ENCODE measurements at regions not wholly inside any gene's neighbourhood (a gene's known extent, or its start where the extent isn't known, plus 50 kb on each side); places are given as distances from the start of the nearest gene placed in this dataset.
"Not testable (repeated sequence)": the region's sequence is repeated elsewhere in the genome, so short reads cannot be mapped to it uniquely, and the experiment has no call there.

DNA sequence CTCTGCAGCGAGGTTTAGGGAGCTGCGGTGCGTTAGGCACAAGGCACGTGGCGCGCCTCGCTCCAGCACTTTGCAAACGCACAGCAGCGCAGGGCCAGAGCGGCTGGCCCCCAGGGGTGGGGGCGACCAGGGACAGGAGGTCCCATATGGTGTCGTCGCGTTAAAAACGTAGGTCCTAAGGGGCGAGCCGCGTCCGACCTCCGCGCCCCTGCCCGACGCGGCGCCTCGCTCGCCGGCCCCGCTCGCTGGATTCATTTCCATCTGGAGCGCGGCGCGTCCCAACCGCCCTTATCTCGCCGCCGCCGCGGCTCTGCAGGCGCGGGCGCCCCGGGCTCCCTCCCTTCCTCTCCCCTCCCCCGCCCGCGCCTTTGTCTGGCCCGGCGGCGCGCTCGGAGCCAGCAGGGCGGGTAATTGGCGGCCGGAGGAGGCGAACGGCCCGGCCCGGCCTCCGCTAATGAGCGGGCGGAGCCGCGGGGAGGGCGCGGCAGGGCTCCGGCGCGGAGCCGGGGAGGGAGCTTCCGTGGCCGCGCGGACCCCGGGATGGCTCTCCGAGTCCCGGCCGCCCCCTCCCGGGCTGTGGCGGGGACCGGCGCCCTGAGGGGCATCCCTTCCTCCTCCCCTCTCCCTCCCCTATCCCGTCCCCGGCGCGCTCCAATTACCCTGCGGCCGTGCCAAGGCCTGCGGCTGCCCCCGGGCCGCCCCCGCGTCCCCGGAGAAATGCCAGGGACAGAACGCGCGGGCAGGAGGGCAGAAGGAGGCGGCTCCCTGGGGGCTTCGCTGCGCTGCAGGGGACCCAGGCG, 409.0 kb downstream of the BCOR start:
- no peak overlapping the region for H3K4me3 ChIP-seq (ENCODE audit: low read depth, low read length)
- H3K4me3 Mint-ChIP-seq, result no peak overlapping the region
- no peak overlapping the region for H3K27ac Mint-ChIP-seq
- H3K4me1 ChIP-seq (ENCODE audit: control insufficient read depth, insufficient read depth, low read length, poor library complexity, severe bottlenecking), result no peaks in the 10 kb centered on the region
- peaks cover 0 to 3% (median 0%) of the 10 kb centered on the region in 4 donors for H3K4me1 Mint-ChIP-seq
- DNase-seq (peak in 1 of 3 donors; percentile 29), ATAC-seq (ENCODE audit: low read depth in 2 of 2) (no peak)
- H3K9me3 Mint-ChIP-seq, result peaks cover 0 to 4% (median 0%) of the 10 kb centered on the region in 7 donors
- H3K27me3 ChIP-seq (ENCODE audit: control insufficient read depth, insufficient read depth, low read length), result peaks cover 2% of the 10 kb centered on the region
- peaks cover 3% of the 10 kb centered on the region for H3K36me3 Mint-ChIP-seq
- H3K27me3 Mint-ChIP-seq, result peaks cover 24% of the 10 kb centered on the region
- no peak overlapping the region for H3K27ac ChIP-seq (ENCODE audit: insufficient read depth, low read length, poor library complexity, severe bottlenecking)
- H3K36me3 ChIP-seq (ENCODE audit: control insufficient read depth, insufficient read depth, low read length), result no peaks in the 10 kb centered on the region
- no peaks in the 10 kb centered on the region for H3K9me3 ChIP-seq (ENCODE audit: control insufficient read depth in 2 of 2, low read length in 2 of 2)

DNA sequence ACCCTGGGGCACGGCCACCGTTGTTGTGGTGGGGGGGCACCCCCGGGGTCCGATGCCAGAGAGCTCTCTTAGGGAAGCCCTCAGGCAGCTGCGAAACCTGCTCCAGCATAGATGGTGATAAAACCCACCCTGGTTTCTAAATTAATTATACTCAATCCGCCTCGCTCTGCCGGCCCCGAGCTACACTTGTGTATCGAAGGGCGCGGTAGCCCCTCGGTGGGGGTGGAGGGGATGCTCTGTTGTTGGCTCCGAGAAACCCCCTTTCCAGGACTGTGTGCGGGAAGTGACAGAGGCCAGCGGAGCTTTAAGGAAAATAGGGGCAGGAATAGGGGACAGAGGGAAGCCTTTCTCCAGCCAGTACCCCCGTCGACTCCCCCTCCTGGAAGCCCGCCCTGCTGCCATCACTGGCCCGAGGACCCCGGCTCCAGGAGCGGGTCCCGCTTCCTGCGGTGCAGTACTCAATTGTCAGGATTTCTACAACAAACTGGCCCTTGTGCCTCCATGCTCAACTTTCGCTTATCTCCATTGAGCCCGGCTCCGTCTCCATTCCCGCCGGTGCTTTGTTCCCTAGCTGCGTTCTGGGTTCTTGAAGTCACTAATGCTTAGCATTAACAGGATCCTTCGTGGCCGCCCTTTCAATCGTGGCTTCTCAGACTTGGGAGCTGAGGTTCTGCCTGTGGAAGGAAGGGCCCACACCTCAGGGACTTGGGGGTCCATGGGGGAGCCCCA, 408.2 kb downstream of the BCOR start:
- Histone ChIP-seq H3K9me3 (ENCODE audit: control insufficient read depth in 2 of 2, low read length in 2 of 2) (no peaks in the 10 kb centered on the region), H3K27ac (ENCODE audit: insufficient read depth, low read length, poor library complexity, severe bottlenecking) (no peak overlapping the region), H3K27me3 (ENCODE audit: control insufficient read depth, insufficient read depth, low read length) (peaks cover 2% of the 10 kb centered on the region), H3K36me3 (ENCODE audit: control insufficient read depth, insufficient read depth, low read length) (no peaks in the 10 kb centered on the region), H3K4me1 (ENCODE audit: control insufficient read depth, insufficient read depth, low read length, poor library complexity, severe bottlenecking) (no peaks in the 10 kb centered on the region), H3K4me3 (ENCODE audit: low read depth, low read length) (no peak overlapping the region)
- peaks cover 0 to 4% (median 0%) of the 10 kb centered on the region in 7 donors for H3K9me3 Mint-ChIP-seq
- ATAC-seq (ENCODE audit: low read depth in 2 of 2), result no peak
- H3K27ac Mint-ChIP-seq, result no peak overlapping the region
- peaks cover 0 to 3% (median 0%) of the 10 kb centered on the region in 4 donors for H3K4me1 Mint-ChIP-seq
- DNase-seq, result no peak
- H3K36me3 Mint-ChIP-seq, result peaks cover 3% of the 10 kb centered on the region
- H3K4me3 Mint-ChIP-seq, result peak overlapping the region in 2 of 4 donors; percentile 38 to 48
- peaks cover 24% of the 10 kb centered on the region for H3K27me3 Mint-ChIP-seq

DNA sequence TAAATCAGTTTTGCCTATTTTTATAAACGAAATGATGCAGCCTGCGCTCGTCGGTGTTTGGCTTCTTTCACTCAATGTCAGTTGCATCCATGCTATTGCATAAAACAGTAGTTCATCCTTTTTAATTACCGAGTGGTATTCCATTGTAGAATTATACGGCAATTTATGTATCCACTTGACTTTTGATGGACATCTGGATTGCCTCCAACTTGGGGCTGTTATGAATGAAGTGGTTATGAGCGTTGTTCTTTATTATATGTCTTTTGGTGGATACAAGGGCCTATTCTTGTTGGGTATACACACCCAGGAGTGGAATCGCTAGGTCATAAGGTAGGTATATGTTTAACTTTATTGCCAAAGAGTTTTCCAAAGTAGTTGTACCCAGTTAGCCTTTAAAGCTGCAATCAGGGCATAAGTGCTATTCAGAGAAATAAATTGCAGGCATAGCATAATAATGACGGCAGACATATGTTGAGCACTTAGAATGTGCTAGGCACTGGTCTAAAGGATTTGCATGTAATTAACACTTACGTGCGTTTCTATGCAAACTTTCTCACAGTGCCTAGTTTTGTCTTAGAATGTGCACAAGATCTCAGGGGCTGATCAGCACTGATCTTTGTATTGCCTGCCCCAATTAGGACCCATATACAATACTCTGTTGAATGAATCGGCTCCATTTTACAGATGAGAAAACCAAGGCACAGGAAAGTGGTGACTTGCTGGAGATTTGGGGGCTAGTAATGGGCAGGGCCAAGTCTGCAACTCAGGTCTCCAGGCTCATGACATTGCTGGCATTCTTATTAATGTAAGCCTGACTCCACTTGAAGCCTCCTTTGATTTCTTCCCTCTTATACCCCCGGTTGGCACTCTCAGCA, 407.0 kb downstream of the BCOR start:
- no peak overlapping the region for H3K4me3 Mint-ChIP-seq
- peaks cover 20% of the 10 kb centered on the region for H3K27me3 Mint-ChIP-seq

DNA sequence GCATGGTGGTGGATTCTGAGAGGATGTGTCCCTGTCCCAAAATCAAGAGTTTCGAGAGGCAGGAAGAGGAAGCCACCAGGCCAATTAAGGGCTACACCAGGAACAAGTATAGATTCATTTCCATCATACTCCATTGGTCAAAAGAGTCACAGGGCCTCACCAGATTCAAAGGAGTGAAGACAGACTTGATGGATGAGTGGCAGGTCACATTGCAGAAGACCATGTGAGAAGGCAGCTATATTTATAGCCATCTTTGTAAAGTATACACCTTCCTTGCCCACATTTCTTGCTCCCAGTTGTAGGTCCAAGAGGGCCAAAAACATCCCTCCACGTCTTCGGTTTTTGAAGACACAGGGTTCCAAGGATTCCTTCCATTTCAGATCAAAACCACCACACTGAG, 406.0 kb downstream of the BCOR start:
- Mint-ChIP-seq H3K27ac (no peak overlapping the region), H3K9me3 (peaks cover 0 to 4% (median 0%) of the 10 kb centered on the region in 7 donors), H3K4me3 (no peak overlapping the region), H3K36me3 (no peaks in the 10 kb centered on the region), H3K4me1 (peaks cover 0 to 3% (median 0%) of the 10 kb centered on the region in 4 donors), H3K27me3 (peaks cover 18% of the 10 kb centered on the region)
- DNase-seq (no peak), ATAC-seq (ENCODE audit: low read depth in 2 of 2) (no peak)
- no peaks in the 10 kb centered on the region for H3K9me3 ChIP-seq (ENCODE audit: control insufficient read depth in 2 of 2, low read length in 2 of 2)
- H3K4me3 ChIP-seq (ENCODE audit: low read depth, low read length), result no peak overlapping the region
- no peaks in the 10 kb centered on the region for H3K27me3 ChIP-seq (ENCODE audit: control insufficient read depth, insufficient read depth, low read length)
- H3K36me3 ChIP-seq (ENCODE audit: control insufficient read depth, insufficient read depth, low read length), result no peaks in the 10 kb centered on the region
- no peak overlapping the region for H3K27ac ChIP-seq (ENCODE audit: insufficient read depth, low read length, poor library complexity, severe bottlenecking)
- no peaks in the 10 kb centered on the region for H3K4me1 ChIP-seq (ENCODE audit: control insufficient read depth, insufficient read depth, low read length, poor library complexity, severe bottlenecking)

More for the DNA sequence above, 407.0 kb downstream of the BCOR start:
- Mint-ChIP-seq H3K27ac (no peak overlapping the region), H3K4me1 (peaks cover 0 to 3% (median 0%) of the 10 kb centered on the region in 4 donors), H3K36me3 (peaks cover 3% of the 10 kb centered on the region), H3K9me3 (peaks cover 0 to 4% (median 0%) of the 10 kb centered on the region in 7 donors)
- Histone ChIP-seq H3K9me3 (ENCODE audit: control insufficient read depth in 2 of 2, low read length in 2 of 2) (no peaks in the 10 kb centered on the region), H3K4me1 (ENCODE audit: control insufficient read depth, insufficient read depth, low read length, poor library complexity, severe bottlenecking) (no peaks in the 10 kb centered on the region), H3K27me3 (ENCODE audit: control insufficient read depth, insufficient read depth, low read length) (no peaks in the 10 kb centered on the region), H3K36me3 (ENCODE audit: control insufficient read depth, insufficient read depth, low read length) (no peaks in the 10 kb centered on the region), H3K4me3 (ENCODE audit: low read depth, low read length) (no peak overlapping the region), H3K27ac (ENCODE audit: insufficient read depth, low read length, poor library complexity, severe bottlenecking) (no peak overlapping the region)
- ATAC-seq (ENCODE audit: low read depth in 2 of 2) (no peak), DNase-seq (no peak)

DNA sequence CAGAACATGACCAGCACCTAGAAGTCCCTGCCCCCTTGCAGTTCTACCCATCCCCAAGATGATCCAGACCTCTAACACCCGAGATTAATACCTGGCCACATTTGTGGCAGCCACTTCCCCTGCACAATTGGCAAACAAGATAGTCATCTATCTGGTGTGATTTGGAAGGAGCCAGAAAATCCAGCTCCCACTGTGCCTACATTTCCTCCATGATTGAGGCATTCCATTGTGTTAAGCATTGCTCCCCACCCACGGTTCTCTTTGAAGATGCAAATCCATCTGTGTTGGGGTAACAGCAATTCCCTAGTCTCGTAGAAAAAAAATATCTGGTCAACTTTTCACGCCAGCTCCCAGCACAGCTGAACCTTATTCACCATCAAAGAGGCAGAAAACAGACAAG, 405.0 kb downstream of the BCOR start:
- H3K36me3 Mint-ChIP-seq, result no peaks in the 10 kb centered on the region
- H3K36me3 ChIP-seq (ENCODE audit: control insufficient read depth, insufficient read depth, low read length), result no peaks in the 10 kb centered on the region
- H3K27me3 Mint-ChIP-seq, result peaks cover 15% of the 10 kb centered on the region
- DNase-seq, result no peak
- no peaks in the 10 kb centered on the region for H3K27me3 ChIP-seq (ENCODE audit: control insufficient read depth, insufficient read depth, low read length)
- H3K9me3 ChIP-seq (ENCODE audit: control insufficient read depth in 2 of 2, low read length in 2 of 2), result no peaks in the 10 kb centered on the region
- H3K4me3 Mint-ChIP-seq, result peak overlapping the region in 1 of 4 donors; percentile 17
- no peak overlapping the region for H3K27ac ChIP-seq (ENCODE audit: insufficient read depth, low read length, poor library complexity, severe bottlenecking)
- no peaks in the 10 kb centered on the region for H3K4me1 ChIP-seq (ENCODE audit: control insufficient read depth, insufficient read depth, low read length, poor library complexity, severe bottlenecking)
- peaks cover 0 to 3% (median 0%) of the 10 kb centered on the region in 4 donors for H3K4me1 Mint-ChIP-seq
- peaks cover 0 to 4% (median 1%) of the 10 kb centered on the region in 7 donors for H3K9me3 Mint-ChIP-seq
- H3K4me3 ChIP-seq (ENCODE audit: low read depth, low read length), result no peak overlapping the region
- H3K27ac Mint-ChIP-seq, result no peak overlapping the region
- ATAC-seq (ENCODE audit: low read depth in 2 of 2), result no peak

GRCh38 chrX:39693298-39693697, 404.5 kb downstream of the BCOR start:
- peaks cover 0 to 4% (median 1%) of the 10 kb centered on the region in 7 donors for H3K9me3 Mint-ChIP-seq
- Histone ChIP-seq H3K27ac (ENCODE audit: insufficient read depth, low read length, poor library complexity, severe bottlenecking) (no peak overlapping the region), H3K36me3 (ENCODE audit: control insufficient read depth, insufficient read depth, low read length) (no peaks in the 10 kb centered on the region), H3K4me3 (ENCODE audit: low read depth, low read length) (no peak overlapping the region), H3K27me3 (ENCODE audit: control insufficient read depth, insufficient read depth, low read length) (no peaks in the 10 kb centered on the region), H3K4me1 (ENCODE audit: control insufficient read depth, insufficient read depth, low read length, poor library complexity, severe bottlenecking) (no peaks in the 10 kb centered on the region), H3K9me3 (ENCODE audit: control insufficient read depth in 2 of 2, low read length in 2 of 2) (no peaks in the 10 kb centered on the region)
- no peak for DNase-seq
- no peak overlapping the region for H3K27ac Mint-ChIP-seq
- H3K4me1 Mint-ChIP-seq, result peaks cover 0 to 3% (median 0%) of the 10 kb centered on the region in 4 donors
- H3K27me3 Mint-ChIP-seq, result peaks cover 12% of the 10 kb centered on the region
- H3K4me3 Mint-ChIP-seq, result no peak overlapping the region
- no peaks in the 10 kb centered on the region for H3K36me3 Mint-ChIP-seq
- no peak for ATAC-seq (ENCODE audit: low read depth in 2 of 2)

DNA sequence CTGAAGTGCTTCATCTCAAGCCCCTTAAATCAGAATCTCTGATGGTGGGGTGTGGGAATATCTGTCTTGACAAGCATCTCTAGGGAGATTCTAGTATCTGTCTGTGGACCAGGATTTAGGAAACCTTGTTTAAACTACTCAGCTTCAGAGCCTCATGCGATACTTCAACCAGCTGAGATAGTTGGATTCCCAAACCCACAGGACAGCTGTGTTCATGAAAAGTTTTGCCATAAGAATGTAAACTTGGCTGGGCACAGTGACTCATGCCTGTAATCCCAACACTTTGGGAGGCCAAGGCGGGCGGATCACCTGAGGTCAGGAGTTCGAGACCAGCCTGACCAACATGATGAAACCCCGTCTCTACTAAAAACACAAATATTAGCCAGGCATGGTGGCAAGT, 395.1 kb downstream of the BCOR start:
- H3K4me3 Mint-ChIP-seq; DNase-seq; H3K36me3 ChIP-seq (ENCODE audit: control insufficient read depth, insufficient read depth, low read length); H3K9me3 ChIP-seq (ENCODE audit: control insufficient read depth in 2 of 2, low read length in 2 of 2); H3K27me3 ChIP-seq (ENCODE audit: control insufficient read depth, insufficient read depth, low read length); H3K27ac Mint-ChIP-seq; H3K4me3 ChIP-seq (ENCODE audit: low read depth, low read length); H3K27ac ChIP-seq (ENCODE audit: insufficient read depth, low read length, poor library complexity, severe bottlenecking); H3K4me1 Mint-ChIP-seq; H3K36me3 Mint-ChIP-seq; ATAC-seq (ENCODE audit: low read depth in 2 of 2); H3K4me1 ChIP-seq (ENCODE audit: control insufficient read depth, insufficient read depth, low read length, poor library complexity, severe bottlenecking); H3K27me3 Mint-ChIP-seq; H3K9me3 Mint-ChIP-seq: not testable (repeated sequence)

Data from CD4-positive, CD25-positive, alpha-beta regulatory T cell (primary cell).